ENCODE measurements at regions not wholly inside any gene's neighbourhood (a gene's known extent, or its start where the extent isn't known, plus 50 kb on each side); places are given as distances from the start of the nearest gene placed in this dataset.

DNA sequence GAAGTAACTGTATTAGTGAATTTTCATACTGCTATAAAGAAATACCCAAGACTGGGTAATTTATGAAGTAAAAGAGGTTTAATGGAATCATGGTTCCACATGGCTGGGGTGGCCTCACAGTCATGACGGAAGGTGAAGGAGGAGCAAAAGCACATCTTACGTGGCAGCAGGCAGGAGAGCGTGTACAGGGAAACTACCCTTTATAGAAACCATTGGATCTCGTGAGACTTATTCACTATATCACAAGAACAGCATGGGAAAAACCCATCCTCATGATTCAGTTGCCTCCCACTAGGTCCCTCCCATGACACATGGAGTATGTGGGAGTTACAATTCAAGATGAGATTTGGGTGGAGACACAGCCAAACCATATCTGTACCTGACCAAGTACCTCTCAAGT is 812.3 kb upstream of the ALCAM start:
- TF ChIP-seq ZNF274 (IDR thresholded peaks at IDR 0.05; ENCODE audit: low read depth, low read length) = no peak
- no peak for TF ChIP-seq SUZ12 (IDR thresholded peaks at IDR 0.05; ENCODE audit: extremely low read depth, insufficient read depth, insufficient read length)
- no peak for TF ChIP-seq YY1 (IDR thresholded peaks at IDR 0.05; ENCODE audit: insufficient read depth, insufficient read length)
